ENCODE measurements at regions not wholly inside any gene's neighbourhood (a gene's known extent, or its start where the extent isn't known, plus 50 kb on each side); places are given as distances from the start of the nearest gene placed in this dataset.
"Not testable (repeated sequence)": the region's sequence is repeated elsewhere in the genome, so short reads cannot be mapped to it uniquely, and the experiment has no call there.

- no peak for DNase-seq
Observed at GRCh38 chr4:126611900-126612299, 1020.9 kb upstream of the INTU start.

GRCh38 chr4:126614356-126614855 is 1018.4 kb upstream of the INTU start:
- DNase-seq: no peak

- DNase-seq: no peak
Observed at GRCh38 chr4:126616795-126617194, 1016.0 kb upstream of the INTU start.

GRCh38 chr4:126627255-126627654 is 1005.5 kb upstream of the INTU start:
- no peak for DNase-seq

- DNase-seq: no peak
Observed at GRCh38 chr4:126628933-126629332, 1003.8 kb upstream of the INTU start.

- DNase-seq: no peak
Observed at GRCh38 chr4:126630230-126630629, 1002.5 kb upstream of the INTU start.

- no peak for DNase-seq
Observed at GRCh38 chr4:126633306-126633705, 999.5 kb upstream of the INTU start.

- DNase-seq: no peak
Observed at GRCh38 chr4:126637706-126638105, 995.1 kb upstream of the INTU start.

GRCh38 chr4:126647320-126647719 is 985.4 kb upstream of the INTU start:
- DNase-seq: no peak

GRCh38 chr4:126647756-126648397 is 984.9 kb upstream of the INTU start:
- no peak for DNase-seq

- no peak for DNase-seq
Observed at GRCh38 chr4:126658411-126658810, 974.3 kb upstream of the INTU start.

- peak; percentile 55 for DNase-seq
Observed at GRCh38 chr4:126661194-126661593, 971.6 kb upstream of the INTU start.

- DNase-seq: no peak
Observed at GRCh38 chr4:126664839-126665238, 967.9 kb upstream of the INTU start.

GRCh38 chr4:126670038-126670437 is 962.7 kb upstream of the INTU start:
- not testable (repeated sequence) for DNase-seq

- no peak for DNase-seq
Observed at GRCh38 chr4:126678618-126679017, 954.1 kb upstream of the INTU start.

GRCh38 chr4:126679303-126679702 is 953.5 kb upstream of the INTU start:
- DNase-seq: no peak

GRCh38 chr4:126682250-126682649 is 950.5 kb upstream of the INTU start:
- DNase-seq: no peak

GRCh38 chr4:126686491-126686890 is 946.3 kb upstream of the INTU start:
- DNase-seq: no peak

GRCh38 chr4:126687655-126688358 is 945.0 kb upstream of the INTU start:
- no peak for DNase-seq

GRCh38 chr4:126691797-126692196 is 941.0 kb upstream of the INTU start:
- DNase-seq: no peak

GRCh38 chr4:126697748-126698147 is 935.0 kb upstream of the INTU start:
- DNase-seq: no peak

- no peak for DNase-seq
Observed at GRCh38 chr4:126698224-126698623, 934.5 kb upstream of the INTU start.

- peak; percentile 69 for DNase-seq
Observed at GRCh38 chr4:126701756-126702155, 931.0 kb upstream of the INTU start.

- no peak for DNase-seq
Observed at GRCh38 chr4:126702747-126703146, 930.0 kb upstream of the INTU start.

- no peak for DNase-seq
Observed at GRCh38 chr4:126705266-126705665, 927.5 kb upstream of the INTU start.
